ENCODE measurements at regions not wholly inside any gene's neighbourhood (a gene's known extent, or its start where the extent isn't known, plus 50 kb on each side); places are given as distances from the start of the nearest gene placed in this dataset.

DNA sequence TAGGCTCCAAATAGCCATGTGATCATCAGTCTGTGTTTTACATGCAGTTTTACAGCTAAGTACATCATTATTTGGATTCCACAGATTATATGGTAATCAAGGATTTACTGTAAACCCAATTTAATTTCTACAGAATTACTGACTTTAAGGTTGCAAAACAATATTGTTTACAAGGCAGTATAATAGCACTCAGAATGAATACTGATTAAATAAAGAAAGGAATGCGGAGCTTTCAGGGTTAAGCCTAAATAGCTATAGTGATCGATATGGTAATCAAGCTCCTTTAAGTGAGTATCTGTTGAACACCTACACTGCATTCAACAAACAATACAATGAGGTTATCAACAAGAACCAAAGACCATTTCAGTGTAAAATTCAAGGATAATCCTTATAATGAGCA is 64.3 kb downstream of the DMAC1 start (continued):
- TF ChIP-seq, protein P1, sequence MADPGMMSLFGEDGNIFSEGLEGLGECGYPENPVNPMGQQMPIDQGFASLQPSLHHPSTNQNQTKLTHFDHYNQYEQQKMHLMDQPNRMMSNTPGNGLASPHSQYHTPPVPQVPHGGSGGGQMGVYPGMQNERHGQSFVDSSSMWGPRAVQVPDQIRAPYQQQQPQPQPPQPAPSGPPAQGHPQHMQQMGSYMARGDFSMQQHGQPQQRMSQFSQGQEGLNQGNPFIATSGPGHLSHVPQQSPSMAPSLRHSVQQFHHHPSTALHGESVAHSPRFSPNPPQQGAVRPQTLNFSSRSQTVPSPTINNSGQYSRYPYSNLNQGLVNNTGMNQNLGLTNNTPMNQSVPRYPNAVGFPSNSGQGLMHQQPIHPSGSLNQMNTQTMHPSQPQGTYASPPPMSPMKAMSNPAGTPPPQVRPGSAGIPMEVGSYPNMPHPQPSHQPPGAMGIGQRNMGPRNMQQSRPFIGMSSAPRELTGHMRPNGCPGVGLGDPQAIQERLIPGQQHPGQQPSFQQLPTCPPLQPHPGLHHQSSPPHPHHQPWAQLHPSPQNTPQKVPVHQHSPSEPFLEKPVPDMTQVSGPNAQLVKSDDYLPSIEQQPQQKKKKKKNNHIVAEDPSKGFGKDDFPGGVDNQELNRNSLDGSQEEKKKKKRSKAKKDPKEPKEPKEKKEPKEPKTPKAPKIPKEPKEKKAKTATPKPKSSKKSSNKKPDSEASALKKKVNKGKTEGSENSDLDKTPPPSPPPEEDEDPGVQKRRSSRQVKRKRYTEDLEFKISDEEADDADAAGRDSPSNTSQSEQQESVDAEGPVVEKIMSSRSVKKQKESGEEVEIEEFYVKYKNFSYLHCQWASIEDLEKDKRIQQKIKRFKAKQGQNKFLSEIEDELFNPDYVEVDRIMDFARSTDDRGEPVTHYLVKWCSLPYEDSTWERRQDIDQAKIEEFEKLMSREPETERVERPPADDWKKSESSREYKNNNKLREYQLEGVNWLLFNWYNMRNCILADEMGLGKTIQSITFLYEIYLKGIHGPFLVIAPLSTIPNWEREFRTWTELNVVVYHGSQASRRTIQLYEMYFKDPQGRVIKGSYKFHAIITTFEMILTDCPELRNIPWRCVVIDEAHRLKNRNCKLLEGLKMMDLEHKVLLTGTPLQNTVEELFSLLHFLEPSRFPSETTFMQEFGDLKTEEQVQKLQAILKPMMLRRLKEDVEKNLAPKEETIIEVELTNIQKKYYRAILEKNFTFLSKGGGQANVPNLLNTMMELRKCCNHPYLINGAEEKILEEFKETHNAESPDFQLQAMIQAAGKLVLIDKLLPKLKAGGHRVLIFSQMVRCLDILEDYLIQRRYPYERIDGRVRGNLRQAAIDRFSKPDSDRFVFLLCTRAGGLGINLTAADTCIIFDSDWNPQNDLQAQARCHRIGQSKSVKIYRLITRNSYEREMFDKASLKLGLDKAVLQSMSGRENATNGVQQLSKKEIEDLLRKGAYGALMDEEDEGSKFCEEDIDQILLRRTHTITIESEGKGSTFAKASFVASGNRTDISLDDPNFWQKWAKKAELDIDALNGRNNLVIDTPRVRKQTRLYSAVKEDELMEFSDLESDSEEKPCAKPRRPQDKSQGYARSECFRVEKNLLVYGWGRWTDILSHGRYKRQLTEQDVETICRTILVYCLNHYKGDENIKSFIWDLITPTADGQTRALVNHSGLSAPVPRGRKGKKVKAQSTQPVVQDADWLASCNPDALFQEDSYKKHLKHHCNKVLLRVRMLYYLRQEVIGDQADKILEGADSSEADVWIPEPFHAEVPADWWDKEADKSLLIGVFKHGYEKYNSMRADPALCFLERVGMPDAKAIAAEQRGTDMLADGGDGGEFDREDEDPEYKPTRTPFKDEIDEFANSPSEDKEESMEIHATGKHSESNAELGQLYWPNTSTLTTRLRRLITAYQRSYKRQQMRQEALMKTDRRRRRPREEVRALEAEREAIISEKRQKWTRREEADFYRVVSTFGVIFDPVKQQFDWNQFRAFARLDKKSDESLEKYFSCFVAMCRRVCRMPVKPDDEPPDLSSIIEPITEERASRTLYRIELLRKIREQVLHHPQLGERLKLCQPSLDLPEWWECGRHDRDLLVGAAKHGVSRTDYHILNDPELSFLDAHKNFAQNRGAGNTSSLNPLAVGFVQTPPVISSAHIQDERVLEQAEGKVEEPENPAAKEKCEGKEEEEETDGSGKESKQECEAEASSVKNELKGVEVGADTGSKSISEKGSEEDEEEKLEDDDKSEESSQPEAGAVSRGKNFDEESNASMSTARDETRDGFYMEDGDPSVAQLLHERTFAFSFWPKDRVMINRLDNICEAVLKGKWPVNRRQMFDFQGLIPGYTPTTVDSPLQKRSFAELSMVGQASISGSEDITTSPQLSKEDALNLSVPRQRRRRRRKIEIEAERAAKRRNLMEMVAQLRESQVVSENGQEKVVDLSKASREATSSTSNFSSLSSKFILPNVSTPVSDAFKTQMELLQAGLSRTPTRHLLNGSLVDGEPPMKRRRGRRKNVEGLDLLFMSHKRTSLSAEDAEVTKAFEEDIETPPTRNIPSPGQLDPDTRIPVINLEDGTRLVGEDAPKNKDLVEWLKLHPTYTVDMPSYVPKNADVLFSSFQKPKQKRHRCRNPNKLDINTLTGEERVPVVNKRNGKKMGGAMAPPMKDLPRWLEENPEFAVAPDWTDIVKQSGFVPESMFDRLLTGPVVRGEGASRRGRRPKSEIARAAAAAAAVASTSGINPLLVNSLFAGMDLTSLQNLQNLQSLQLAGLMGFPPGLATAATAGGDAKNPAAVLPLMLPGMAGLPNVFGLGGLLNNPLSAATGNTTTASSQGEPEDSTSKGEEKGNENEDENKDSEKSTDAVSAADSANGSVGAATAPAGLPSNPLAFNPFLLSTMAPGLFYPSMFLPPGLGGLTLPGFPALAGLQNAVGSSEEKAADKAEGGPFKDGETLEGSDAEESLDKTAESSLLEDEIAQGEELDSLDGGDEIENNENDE (IDR thresholded peaks at IDR 0.05; ENCODE audit: insufficient replicate concordance, low read length) = no peak
- TF ChIP-seq USF2 (IDR thresholded peaks at IDR 0.05; ENCODE audit: low read length) (no peak), TAF1 (IDR thresholded peaks at IDR 0.05; ENCODE audit: low read depth, low read length) (no peak), SRF (IDR thresholded peaks at IDR 0.05; ENCODE audit: low read depth, low read length) (no peak), CHD2 (IDR thresholded peaks at IDR 0.05; ENCODE audit: low read length) (no peak)

Data from H1 (cell line).